GM12874 (cell line): ENCODE measurements at regions not wholly inside any gene's neighbourhood (a gene's known extent, or its start where the extent isn't known, plus 50 kb on each side); places are given as distances from the start of the nearest gene placed in this dataset.

Experiments
- TF ChIP-seq, protein P1 (sequence below): IDR thresholded peaks from 2 replicates; pipeline ENCODE4 v1.5.1; 2011; ENCODE audit warnings: low read depth, mild to moderate bottlenecking, control low read depth, low read length, moderate library complexity; ENCODE audit not compliant: insufficient read depth

- TF ChIP-seq, protein P1, sequence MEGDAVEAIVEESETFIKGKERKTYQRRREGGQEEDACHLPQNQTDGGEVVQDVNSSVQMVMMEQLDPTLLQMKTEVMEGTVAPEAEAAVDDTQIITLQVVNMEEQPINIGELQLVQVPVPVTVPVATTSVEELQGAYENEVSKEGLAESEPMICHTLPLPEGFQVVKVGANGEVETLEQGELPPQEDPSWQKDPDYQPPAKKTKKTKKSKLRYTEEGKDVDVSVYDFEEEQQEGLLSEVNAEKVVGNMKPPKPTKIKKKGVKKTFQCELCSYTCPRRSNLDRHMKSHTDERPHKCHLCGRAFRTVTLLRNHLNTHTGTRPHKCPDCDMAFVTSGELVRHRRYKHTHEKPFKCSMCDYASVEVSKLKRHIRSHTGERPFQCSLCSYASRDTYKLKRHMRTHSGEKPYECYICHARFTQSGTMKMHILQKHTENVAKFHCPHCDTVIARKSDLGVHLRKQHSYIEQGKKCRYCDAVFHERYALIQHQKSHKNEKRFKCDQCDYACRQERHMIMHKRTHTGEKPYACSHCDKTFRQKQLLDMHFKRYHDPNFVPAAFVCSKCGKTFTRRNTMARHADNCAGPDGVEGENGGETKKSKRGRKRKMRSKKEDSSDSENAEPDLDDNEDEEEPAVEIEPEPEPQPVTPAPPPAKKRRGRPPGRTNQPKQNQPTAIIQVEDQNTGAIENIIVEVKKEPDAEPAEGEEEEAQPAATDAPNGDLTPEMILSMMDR = no peak
Observed at GRCh38 chr1:87408665-87409248, 80.1 kb downstream of the LMO4 start.

- TF ChIP-seq, protein P1 = no peak
Observed at GRCh38 chr1:87410776-87411480, 82.2 kb downstream of the LMO4 start.

- TF ChIP-seq, protein P1 = no peak
Observed at GRCh38 chr1:87418048-87418447, 89.4 kb downstream of the LMO4 start.

GRCh38 chr1:87421809-87422208 lies 93.1 kb downstream of the LMO4 start:
- TF ChIP-seq, protein P1 = no peak

- TF ChIP-seq, protein P1 = no peak
Observed at GRCh38 chr1:87424541-87424940, 95.9 kb downstream of the LMO4 start.

GRCh38 chr1:87426463-87427249 lies 98.0 kb downstream of the LMO4 start:
- TF ChIP-seq, protein P1 = no peak

DNA sequence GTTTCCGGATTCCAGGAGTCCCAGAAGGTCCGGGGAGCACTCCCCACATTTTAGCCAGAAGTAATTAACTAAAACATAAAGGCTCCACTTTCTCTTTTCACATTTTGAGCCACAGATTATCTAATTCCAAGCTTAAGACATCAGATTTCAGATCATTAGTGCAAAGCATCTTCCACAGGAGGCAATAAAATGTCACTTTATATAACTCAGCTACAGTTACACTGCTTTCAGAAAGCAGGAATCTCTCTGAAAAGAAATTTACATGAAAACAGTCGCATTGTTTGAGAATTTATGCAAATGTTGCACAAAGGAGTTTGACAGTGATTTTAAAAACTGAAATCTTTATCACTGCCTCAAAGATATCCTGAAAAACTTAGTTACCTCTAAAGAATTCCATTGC lies 99.7 kb downstream of the LMO4 start:
- TF ChIP-seq, protein P1 = no peak
